A673 (cell line): ENCODE measurements at regions not wholly inside any gene's neighbourhood (a gene's known extent, or its start where the extent isn't known, plus 50 kb on each side); places are given as distances from the start of the nearest gene placed in this dataset.

Source experiments
- BruUV-seq: library from RNA; stranded (reverse); fragments of 400-500 nt; replicated peaks from 2 replicates; lab custom pipeline; 2021; lab: Mats Ljungman, UMichigan
- CTCF ChIA-PET: fragments of 300-600 bp; sonication (Branson Sonifier 250); formaldehyde crosslinking; loops from one replicate; lab custom pipeline; 2022; ENCODE audit warnings: antibody characterized with exemption; lab: Charles Lee
- POLR2A ChIA-PET: fragments of 300-600 bp; sonication (Branson Sonifier 250); formaldehyde crosslinking; loops from one replicate; lab custom pipeline; 2022; ENCODE audit warnings: antibody characterized with exemption; ENCODE audit not compliant: low non-redundant PET; lab: Charles Lee
- DNase-seq: peaks from one replicate; pipeline ENCODE4 v3.0.0-alpha.2; 2015; ENCODE audit warnings: low spot score
- H3K27ac ChIP-seq: fragments of 200-600 bp; sonication (generic); 2 replicates; pipeline ENCODE4 v1.5.1; 2016; ENCODE audit warnings: mixed run types, low read depth, mild to moderate bottlenecking, mixed read lengths, antibody characterized with exemption, low read length; ENCODE audit not compliant: poor library complexity, severe bottlenecking
- H3K27me3 ChIP-seq: fragments of 200-600 bp; sonication (generic); replicated peaks from 2 replicates; pipeline ENCODE4 v1.6.1; 2017; ENCODE audit warnings: mixed run types, low read depth, mild to moderate bottlenecking, mixed read lengths, antibody characterized with exemption, low read length; ENCODE audit not compliant: insufficient read depth, poor library complexity
- H3K36me3 ChIP-seq: fragments of 200-600 bp; sonication (generic); 2 replicates; pipeline ENCODE4 v1.6.1; 2016; ENCODE audit warnings: mixed run types, mild to moderate bottlenecking, mixed read lengths, antibody characterized with exemption, low read length; ENCODE audit not compliant: insufficient read depth, poor library complexity, severe bottlenecking
- H3K4me1 ChIP-seq: fragments of 200-600 bp; sonication (generic); 2 replicates; pipeline ENCODE4 v1.6.1; 2017; ENCODE audit warnings: mixed run types, mild to moderate bottlenecking, mixed read lengths, antibody characterized with exemption, low read length; ENCODE audit not compliant: insufficient read depth, poor library complexity, severe bottlenecking
- H3K4me3 ChIP-seq: fragments of 200-600 bp; sonication (generic); 2 replicates; pipeline ENCODE4 v1.5.1; 2016; ENCODE audit warnings: low read depth, mixed run types, mild to moderate bottlenecking, mixed read lengths, low read length; ENCODE audit not compliant: poor library complexity, severe bottlenecking
- H3K9me3 ChIP-seq: fragments of 200-600 bp; sonication (generic); 2 replicates; pipeline ENCODE4 v1.6.1; 2016; ENCODE audit warnings: mixed run types, low read depth, mild to moderate bottlenecking, mixed read lengths, antibody characterized with exemption, low read length; ENCODE audit not compliant: poor library complexity, severe bottlenecking
- EZH2 ChIP-seq: fragments of 200-600 bp; sonication (generic); IDR thresholded peaks from 2 replicates; pipeline ENCODE4 v1.6.1; 2017; ENCODE audit warnings: borderline replicate concordance, low read depth, mild to moderate bottlenecking, mixed read lengths, antibody characterized with exemption, low read length; ENCODE audit not compliant: poor library complexity, severe bottlenecking
- intact Hi-C: fragments of 100-400 bp; cut with micrococcal nuclease; formaldehyde crosslinking; loops from one replicate; pipeline ENCODE4 v1.10.0; 2022; ENCODE audit not compliant: unreplicated experiment
- TF ChIP-seq, protein P1 (sequence below): fragments of 300-800, 200-600 bp; sonication (generic); conservative IDR thresholded peaks from 2 replicates; pipeline ENCODE4 v1.5.1; 2017; ENCODE audit warnings: low read depth, mild to moderate bottlenecking, antibody characterized with exemption, low read length, moderate library complexity, mixed read lengths

DNA sequence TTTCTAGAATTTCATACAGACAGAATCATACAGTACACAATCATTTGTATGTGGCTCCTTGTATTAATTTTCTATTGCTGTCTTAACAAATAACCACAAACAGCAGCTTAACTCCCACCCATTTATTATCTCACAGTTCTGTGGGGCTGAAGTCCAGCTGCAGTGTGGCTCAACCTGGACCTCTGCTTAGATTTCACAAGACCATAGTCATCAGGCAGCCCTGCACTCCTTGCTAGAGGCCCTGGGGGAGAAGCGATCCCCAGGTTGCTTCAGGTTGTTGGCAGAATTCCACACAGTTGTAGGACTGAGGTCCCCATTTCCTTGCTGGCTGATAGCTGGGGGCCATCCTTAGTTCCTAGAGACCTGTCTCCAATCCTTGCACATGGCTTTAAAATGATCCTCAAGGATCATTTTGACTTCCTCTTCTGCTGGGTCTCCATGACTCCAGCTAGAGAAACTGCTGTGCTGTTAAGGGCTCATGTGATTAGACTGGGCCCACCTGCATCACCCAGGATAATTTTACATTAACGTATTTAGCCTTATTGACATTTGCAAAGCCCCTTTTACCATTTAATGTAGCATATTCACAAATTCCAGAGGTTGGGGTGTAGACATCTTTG, 60.9 kb upstream of the SMAD1 start:
- CTCF ChIA-PET = no interaction called here
- BruUV-seq = no TSS peak
- H3K9me3 ChIP-seq = no peaks in the 10 kb centered on the region
- H3K27me3 ChIP-seq = no peaks in the 10 kb centered on the region
- TF ChIP-seq, protein P1, sequence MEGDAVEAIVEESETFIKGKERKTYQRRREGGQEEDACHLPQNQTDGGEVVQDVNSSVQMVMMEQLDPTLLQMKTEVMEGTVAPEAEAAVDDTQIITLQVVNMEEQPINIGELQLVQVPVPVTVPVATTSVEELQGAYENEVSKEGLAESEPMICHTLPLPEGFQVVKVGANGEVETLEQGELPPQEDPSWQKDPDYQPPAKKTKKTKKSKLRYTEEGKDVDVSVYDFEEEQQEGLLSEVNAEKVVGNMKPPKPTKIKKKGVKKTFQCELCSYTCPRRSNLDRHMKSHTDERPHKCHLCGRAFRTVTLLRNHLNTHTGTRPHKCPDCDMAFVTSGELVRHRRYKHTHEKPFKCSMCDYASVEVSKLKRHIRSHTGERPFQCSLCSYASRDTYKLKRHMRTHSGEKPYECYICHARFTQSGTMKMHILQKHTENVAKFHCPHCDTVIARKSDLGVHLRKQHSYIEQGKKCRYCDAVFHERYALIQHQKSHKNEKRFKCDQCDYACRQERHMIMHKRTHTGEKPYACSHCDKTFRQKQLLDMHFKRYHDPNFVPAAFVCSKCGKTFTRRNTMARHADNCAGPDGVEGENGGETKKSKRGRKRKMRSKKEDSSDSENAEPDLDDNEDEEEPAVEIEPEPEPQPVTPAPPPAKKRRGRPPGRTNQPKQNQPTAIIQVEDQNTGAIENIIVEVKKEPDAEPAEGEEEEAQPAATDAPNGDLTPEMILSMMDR = no peak
- TF ChIP-seq EZH2 = no peak
- H3K4me3 ChIP-seq = no peak overlapping the region
- intact Hi-C loops = no loop called here
- no peak overlapping the region for H3K27ac ChIP-seq
- no peaks in the 10 kb centered on the region for H3K36me3 ChIP-seq
- POLR2A ChIA-PET = no interaction called here
- no peak for DNase-seq
- no peaks in the 10 kb centered on the region for H3K4me1 ChIP-seq

DNA sequence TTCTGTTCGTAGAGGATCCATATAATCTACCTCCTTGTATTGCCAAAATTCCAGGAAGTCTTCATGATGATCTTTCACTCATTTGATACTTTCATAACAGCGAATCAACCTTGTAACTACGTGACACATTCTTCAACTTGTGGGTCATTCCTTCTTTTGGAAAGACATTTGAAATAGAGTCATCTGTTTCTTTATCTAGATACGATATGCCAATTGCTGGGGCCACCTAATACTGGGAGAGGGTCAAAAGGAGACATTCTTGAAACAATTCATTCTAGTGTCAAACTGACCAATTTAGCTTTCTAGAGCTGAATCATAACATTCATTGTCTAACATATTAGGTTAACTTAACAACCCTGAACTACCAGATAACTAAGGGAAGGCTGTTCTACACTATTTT, 62.9 kb upstream of the SMAD1 start:
- Histone ChIP-seq H3K27me3 (no peaks in the 10 kb centered on the region), H3K9me3 (no peaks in the 10 kb centered on the region), H3K4me1 (no peaks in the 10 kb centered on the region), H3K4me3 (no peak overlapping the region), H3K27ac (no peak overlapping the region), H3K36me3 (no peaks in the 10 kb centered on the region)
- DNase-seq = no peak
- ChIA-PET POLR2A (no interaction called here), CTCF (no interaction called here)
- no TSS peak for BruUV-seq
- intact Hi-C loops = no loop called here
- TF ChIP-seq EZH2 = no peak
- TF ChIP-seq, protein P1 = no peak

DNA sequence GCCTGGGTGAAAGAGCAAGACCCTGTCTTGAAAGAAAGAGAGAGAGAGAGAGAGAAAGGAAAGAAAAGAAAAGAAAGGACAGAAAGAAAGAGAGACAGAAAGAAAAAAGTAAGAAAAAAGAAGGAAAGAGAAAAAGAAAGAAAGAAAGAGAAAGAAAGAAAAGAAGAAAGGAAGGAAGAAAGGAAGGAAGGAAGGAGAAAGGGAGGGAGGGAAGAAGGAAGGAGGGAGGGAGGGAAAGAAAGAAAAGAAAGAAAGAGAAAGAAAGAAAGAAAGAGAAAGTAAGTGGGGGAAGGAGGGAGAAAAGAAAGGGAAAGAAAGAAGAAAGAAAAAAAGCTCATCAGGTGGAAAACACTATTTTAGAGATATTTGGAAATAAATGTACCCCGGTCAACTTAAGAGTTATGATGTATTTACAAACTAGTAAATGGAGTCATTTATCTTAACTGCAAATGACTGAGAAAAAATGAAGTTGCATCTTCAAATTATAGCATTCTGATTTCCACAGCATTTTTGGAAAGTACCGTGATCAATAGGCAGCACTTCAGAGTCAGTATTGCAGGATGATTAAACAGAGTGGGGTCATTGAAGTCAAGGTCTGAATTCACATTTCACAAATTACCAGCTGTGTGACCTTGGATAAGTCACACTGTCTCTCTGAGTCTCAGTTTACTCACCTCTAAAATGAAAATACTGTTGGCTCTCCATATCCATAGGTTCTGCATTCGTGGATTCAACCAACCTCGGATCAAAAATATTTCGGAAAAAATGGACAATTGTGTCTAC, 64.1 kb upstream of the SMAD1 start:
- Histone ChIP-seq H3K27ac (no peak overlapping the region), H3K4me1 (no peaks in the 10 kb centered on the region), H3K27me3 (no peaks in the 10 kb centered on the region), H3K36me3 (no peaks in the 10 kb centered on the region), H3K4me3 (no peak overlapping the region), H3K9me3 (no peaks in the 10 kb centered on the region)
- intact Hi-C loops = no loop called here
- CTCF ChIA-PET = no interaction called here
- no peak for TF ChIP-seq EZH2
- TF ChIP-seq, protein P1 = no peak
- BruUV-seq = no TSS peak
- POLR2A ChIA-PET = no interaction called here
- DNase-seq = no peak
